IMR-90 (cell line): ENCODE measurements at regions not wholly inside any gene's neighbourhood (a gene's known extent, or its start where the extent isn't known, plus 50 kb on each side); places are given as distances from the start of the nearest gene placed in this dataset.

ENCODE experiments used
- ATAC-seq: fragments of 200-7000 bp; cut with Tn5 transposase; 2 replicates; pipeline ENCODE4 v1.9.1; 2020; ENCODE audit warnings: low read depth, mild to moderate bottlenecking, moderate library complexity
- BruUV-seq: library from RNA; stranded (reverse); fragments of 400-500 nt; replicated peaks from 2 replicates; lab custom pipeline; 2021; lab: Mats Ljungman, UMichigan
- CTCF ChIA-PET: fragments of 300-600 bp; formaldehyde crosslinking; extraction: SDS; loops from one replicate; lab custom pipeline; 2021; ENCODE audit warnings: antibody characterized with exemption; lab: Yijun Ruan, JAX
- POLR2A ChIA-PET: fragments of 300-600 bp; sonication (Branson Sonifier 250); formaldehyde crosslinking; loops from one replicate; lab custom pipeline; 2022; ENCODE audit warnings: antibody characterized with exemption; ENCODE audit not compliant: unreplicated experiment; lab: Charles Lee
- DNase-seq: peaks from one replicate; pipeline ENCODE4 v3.0.0; 2013
- H2AFZ ChIP-seq: replicated peaks from 2 replicates; pipeline ENCODE3; 2013; ENCODE audit warnings: low read length, mild to moderate bottlenecking; ENCODE audit not compliant: poor library complexity
- H2AK5ac ChIP-seq: 2 replicates; pipeline ENCODE4 v1.6.1; 2013; ENCODE audit warnings: low read depth, low read length, inconsistent platforms
- H2AK9ac ChIP-seq: replicated peaks from 2 replicates; pipeline ENCODE3; 2013; ENCODE audit warnings: mild to moderate bottlenecking, low read depth, low read length, moderate library complexity; ENCODE audit not compliant: poor library complexity
- H2BK120ac ChIP-seq: 2 replicates; pipeline ENCODE4 v1.6.1; 2013; ENCODE audit warnings: low read depth, low read length, inconsistent platforms
- H2BK15ac ChIP-seq: 3 replicates; pipeline ENCODE4 v1.6.1; 2013; ENCODE audit warnings: low read depth, low read length, inconsistent platforms
- H2BK20ac ChIP-seq: 2 replicates; pipeline ENCODE4 v1.6.1; 2013; ENCODE audit warnings: low read depth, mild to moderate bottlenecking, inconsistent platforms, low read length, moderate library complexity
- H2BK5ac ChIP-seq: 2 replicates; pipeline ENCODE4 v1.6.1; 2013; ENCODE audit warnings: mild to moderate bottlenecking, low read depth, low read length, inconsistent platforms; ENCODE audit not compliant: poor library complexity, severe bottlenecking
- H3K14ac ChIP-seq: replicated peaks from 2 replicates; pipeline ENCODE4 v1.6.1; 2013; ENCODE audit warnings: low read depth, low read length, inconsistent platforms
- H3K18ac ChIP-seq: 2 replicates; pipeline ENCODE4 v1.6.1; 2013; ENCODE audit warnings: low read depth, low read length, control low read depth
- H3K23ac ChIP-seq: 2 replicates; pipeline ENCODE4 v1.6.1; 2013; ENCODE audit warnings: low read depth, low read length, inconsistent platforms
- H3K27ac ChIP-seq: 2 replicates; pipeline ENCODE4 v1.5.1; 2013; ENCODE audit warnings: mild to moderate bottlenecking, control low read depth, low read length; ENCODE audit not compliant: insufficient read depth
- H3K27me3 ChIP-seq: 2 replicates; pipeline ENCODE4 v1.6.1; 2013; ENCODE audit warnings: low read length; ENCODE audit not compliant: control insufficient read depth, insufficient read depth
- H3K36me3 ChIP-seq: 2 replicates; pipeline ENCODE4 v1.6.1; 2013; ENCODE audit warnings: low read length, mixed read lengths; ENCODE audit not compliant: control insufficient read depth, insufficient read depth
- H3K4ac ChIP-seq: 2 replicates; pipeline ENCODE4 v1.6.1; 2013; ENCODE audit warnings: low read depth, low read length, inconsistent platforms
- H3K4me1 ChIP-seq: 2 replicates; pipeline ENCODE4 v1.6.1; 2013; ENCODE audit warnings: low read length, mixed read lengths; ENCODE audit not compliant: control insufficient read depth, insufficient read depth
- H3K4me2 ChIP-seq: 2 replicates; pipeline ENCODE4 v1.6.1; 2013; ENCODE audit warnings: low read depth, mild to moderate bottlenecking, control low read depth, low read length, moderate library complexity
- H3K4me3 ChIP-seq: 2 replicates; pipeline ENCODE4 v1.5.1; 2013; ENCODE audit warnings: low read depth, mild to moderate bottlenecking, control low read depth, low read length, moderate library complexity; ENCODE audit not compliant: insufficient read depth
- H3K56ac ChIP-seq: 2 replicates; pipeline ENCODE4 v1.6.1; 2013; ENCODE audit warnings: low read length, inconsistent platforms; ENCODE audit not compliant: insufficient read depth; ENCODE audit errors: extremely low read depth
- H3K79me1 ChIP-seq, 2 experiments: 2 replicates each; pipeline ENCODE4 v1.6.1; 2013; ENCODE audit warnings: low read length in 2 of 2, inconsistent platforms in 1 of 2, low read depth in 1 of 2
- H3K9ac ChIP-seq: 2 replicates; pipeline ENCODE4 v1.6.1; 2013; ENCODE audit warnings: low read depth, low read length, control low read depth
- H3K9me1 ChIP-seq: 2 replicates; pipeline ENCODE4 v1.6.1; 2013; ENCODE audit warnings: low read length, inconsistent platforms; ENCODE audit not compliant: insufficient read depth
- H3K9me3 ChIP-seq: 2 replicates; pipeline ENCODE4 v1.6.1; 2013; ENCODE audit warnings: low read length; ENCODE audit not compliant: control insufficient read depth, insufficient read depth
- H4K20me1 ChIP-seq: 2 replicates; pipeline ENCODE4 v1.6.1; 2013; ENCODE audit warnings: low read length, inconsistent platforms; ENCODE audit not compliant: insufficient read depth
- H4K5ac ChIP-seq: 2 replicates; pipeline ENCODE4 v1.6.1; 2013; ENCODE audit warnings: mild to moderate bottlenecking, low read depth, low read length, control low read depth
- H4K8ac ChIP-seq, 2 experiments: 2 replicates each; pipeline ENCODE4 v1.6.1; 2013; ENCODE audit warnings: low read depth in 2 of 2, low read length in 2 of 2, control low read depth in 1 of 2, inconsistent platforms in 1 of 2
- H4K91ac ChIP-seq: 2 replicates; pipeline ENCODE4 v1.6.1; 2013; ENCODE audit warnings: low read depth, low read length, inconsistent platforms; ENCODE audit not compliant: insufficient read depth
- BHLHE40 ChIP-seq: fragments of 150-350 bp; IDR thresholded peaks from 2 replicates; pipeline ENCODE4 v1.6.1; 2016; ENCODE audit warnings: mild to moderate bottlenecking, low read depth, low read length
- CEBPB ChIP-seq: IDR thresholded peaks from 2 replicates; pipeline ENCODE4 v1.6.1; 2012; ENCODE audit warnings: low read depth, low read length, improper control_type of control experiment
- CHD1 ChIP-seq: IDR thresholded peaks from 2 replicates; pipeline ENCODE4 v1.6.1; 2012; ENCODE audit warnings: low read depth, low read length, improper control_type of control experiment
- FOS ChIP-seq: fragments of 150-350 bp; IDR thresholded peaks from 2 replicates; pipeline ENCODE4 v1.6.1; 2016; ENCODE audit warnings: low read depth, low read length
- MAFK ChIP-seq: IDR thresholded peaks from 2 replicates; pipeline ENCODE4 v1.6.1; 2012; ENCODE audit warnings: low read depth, low read length, improper control_type of control experiment
- MAZ ChIP-seq: IDR thresholded peaks from 2 replicates; pipeline ENCODE4 v1.6.1; 2012; ENCODE audit warnings: low read depth, mild to moderate bottlenecking, low read length, improper control_type of control experiment, moderate library complexity, borderline replicate concordance
- MXI1 ChIP-seq: IDR thresholded peaks from 2 replicates; pipeline ENCODE4 v1.6.1; 2012; ENCODE audit warnings: low read depth, mild to moderate bottlenecking, low read length, moderate library complexity, borderline replicate concordance
- NFE2L2 ChIP-seq: fragments of 150-350 bp; IDR thresholded peaks from 2 replicates; pipeline ENCODE4 v1.6.1; 2016; ENCODE audit warnings: low read depth, mild to moderate bottlenecking, low read length
- POLR2A ChIP-seq: IDR thresholded peaks from 2 replicates; pipeline ENCODE4 v1.6.1; 2012; ENCODE audit warnings: mild to moderate bottlenecking, low read depth, low read length
- RAD21 ChIP-seq: IDR thresholded peaks from 2 replicates; pipeline ENCODE4 v1.6.1; 2012; ENCODE audit warnings: low read length, improper control_type of control experiment
- RCOR1 ChIP-seq: IDR thresholded peaks from 2 replicates; pipeline ENCODE4 v1.6.1; 2012; ENCODE audit warnings: mild to moderate bottlenecking, low read length, improper control_type of control experiment; ENCODE audit not compliant: insufficient replicate concordance
- RFX5 ChIP-seq: IDR thresholded peaks from 2 replicates; pipeline ENCODE4 v1.8.0; 2012; ENCODE audit warnings: low read depth, mild to moderate bottlenecking, low read length, moderate library complexity
- SMC3 ChIP-seq: fragments of 150-350 bp; IDR thresholded peaks from 2 replicates; pipeline ENCODE4 v1.6.1; 2016; ENCODE audit warnings: low read depth, mild to moderate bottlenecking, antibody characterized with exemption, low read length, moderate library complexity
- USF2 ChIP-seq: fragments of 150-350 bp; IDR thresholded peaks from 2 replicates; pipeline ENCODE4 v1.6.1; 2017; ENCODE audit warnings: mild to moderate bottlenecking, antibody characterized with exemption, low read length, low read depth
- WGBS, 2 experiments: methylation state at CpG; one replicate each; pipeline versions ENCODE4 v1.1.5 to v1.1.7; 2013; ENCODE audit warnings: missing lambda C conversion rate in 2 of 2; ENCODE audit not compliant: insufficient read length in 1 of 2; ENCODE audit errors: extremely low coverage in 2 of 2; 5-methylcytosine and 5-hydroxymethylcytosine counted together
- dilution Hi-C: fragments of 300-500 bp; cut with HindIII; formaldehyde crosslinking; loops from one replicate; pipeline ENCODE4 v1.14.3; 2018; ENCODE audit warnings: low sequenced_read_pairs; ENCODE audit not compliant: unreplicated experiment
- in situ Hi-C: fragments of 300-500 bp; cut with MboI; formaldehyde crosslinking; loops from 3 replicates; pipeline ENCODE4 v1.14.3; 2019; ENCODE audit warnings: low sequenced_read_pairs, inconsistent platforms, mixed read lengths
- intact Hi-C: fragments of 100-400 bp; cut with micrococcal nuclease; formaldehyde crosslinking; loops from 2 replicates; pipeline ENCODE4 v1.10.0; 2022
- TF ChIP-seq, protein P1 (sequence below): conservative IDR thresholded peaks from 2 replicates; pipeline ENCODE4 v1.5.1; 2012; ENCODE audit warnings: mild to moderate bottlenecking, low read depth, low read length, improper control_type of control experiment
- TF ChIP-seq, protein P2 (sequence below): fragments of 150-350 bp; IDR thresholded peaks from 2 replicates; pipeline ENCODE4 v1.6.1; 2016; ENCODE audit warnings: low read depth, mild to moderate bottlenecking, low read length, moderate library complexity, borderline replicate concordance

DNA sequence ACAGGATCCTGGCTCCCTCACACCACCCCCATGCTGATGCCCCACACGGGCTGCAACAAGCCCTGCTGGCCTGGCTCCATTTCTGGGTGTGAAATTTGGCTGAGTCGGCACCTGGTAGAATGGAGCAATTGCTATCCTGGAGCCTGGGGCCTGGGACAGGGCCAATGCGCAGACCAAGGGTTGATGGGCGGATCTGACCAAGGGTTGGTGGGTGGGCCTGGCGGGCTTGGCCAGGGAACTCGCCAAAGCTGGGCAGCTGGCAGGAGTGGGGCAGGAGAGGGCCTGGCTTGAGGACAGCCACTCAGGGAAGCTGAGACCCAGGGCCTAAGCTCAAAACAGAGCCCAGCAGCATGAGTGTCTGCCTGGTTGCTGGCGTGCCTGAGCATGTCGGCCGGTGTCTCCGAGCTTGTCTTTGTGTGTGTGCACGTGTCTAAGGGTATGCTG, 70.9 kb upstream of the POU3F1 start:
- no peak overlapping the region for H2BK5ac ChIP-seq
- dilution Hi-C loops, result no loop called here
- POLR2A ChIA-PET, result no interaction called here
- no peaks in the 10 kb centered on the region for H3K36me3 ChIP-seq
- no peak overlapping the region for H2AK9ac ChIP-seq
- no peak overlapping the region for H3K9ac ChIP-seq
- no peaks in the 10 kb centered on the region for H3K79me1 ChIP-seq
- no peak for TF ChIP-seq POLR2A
- TF ChIP-seq CEBPB, result no peak
- TF ChIP-seq RFX5, result no peak
- no peak for TF ChIP-seq MXI1
- TF ChIP-seq, protein P1, sequence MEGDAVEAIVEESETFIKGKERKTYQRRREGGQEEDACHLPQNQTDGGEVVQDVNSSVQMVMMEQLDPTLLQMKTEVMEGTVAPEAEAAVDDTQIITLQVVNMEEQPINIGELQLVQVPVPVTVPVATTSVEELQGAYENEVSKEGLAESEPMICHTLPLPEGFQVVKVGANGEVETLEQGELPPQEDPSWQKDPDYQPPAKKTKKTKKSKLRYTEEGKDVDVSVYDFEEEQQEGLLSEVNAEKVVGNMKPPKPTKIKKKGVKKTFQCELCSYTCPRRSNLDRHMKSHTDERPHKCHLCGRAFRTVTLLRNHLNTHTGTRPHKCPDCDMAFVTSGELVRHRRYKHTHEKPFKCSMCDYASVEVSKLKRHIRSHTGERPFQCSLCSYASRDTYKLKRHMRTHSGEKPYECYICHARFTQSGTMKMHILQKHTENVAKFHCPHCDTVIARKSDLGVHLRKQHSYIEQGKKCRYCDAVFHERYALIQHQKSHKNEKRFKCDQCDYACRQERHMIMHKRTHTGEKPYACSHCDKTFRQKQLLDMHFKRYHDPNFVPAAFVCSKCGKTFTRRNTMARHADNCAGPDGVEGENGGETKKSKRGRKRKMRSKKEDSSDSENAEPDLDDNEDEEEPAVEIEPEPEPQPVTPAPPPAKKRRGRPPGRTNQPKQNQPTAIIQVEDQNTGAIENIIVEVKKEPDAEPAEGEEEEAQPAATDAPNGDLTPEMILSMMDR, result no peak
- TF ChIP-seq NFE2L2, result no peak
- TF ChIP-seq FOS, result no peak
- no peak for TF ChIP-seq USF2
- no peak for TF ChIP-seq SMC3
- no peak for TF ChIP-seq RCOR1
- no peak for TF ChIP-seq BHLHE40
- TF ChIP-seq MAZ, result no peak
- TF ChIP-seq, protein P2, sequence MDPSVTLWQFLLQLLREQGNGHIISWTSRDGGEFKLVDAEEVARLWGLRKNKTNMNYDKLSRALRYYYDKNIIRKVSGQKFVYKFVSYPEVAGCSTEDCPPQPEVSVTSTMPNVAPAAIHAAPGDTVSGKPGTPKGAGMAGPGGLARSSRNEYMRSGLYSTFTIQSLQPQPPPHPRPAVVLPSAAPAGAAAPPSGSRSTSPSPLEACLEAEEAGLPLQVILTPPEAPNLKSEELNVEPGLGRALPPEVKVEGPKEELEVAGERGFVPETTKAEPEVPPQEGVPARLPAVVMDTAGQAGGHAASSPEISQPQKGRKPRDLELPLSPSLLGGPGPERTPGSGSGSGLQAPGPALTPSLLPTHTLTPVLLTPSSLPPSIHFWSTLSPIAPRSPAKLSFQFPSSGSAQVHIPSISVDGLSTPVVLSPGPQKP, result no peak
- no peak for TF ChIP-seq CHD1
- TF ChIP-seq MAFK, result no peak
- TF ChIP-seq RAD21, result no peak
- no peak overlapping the region for H3K4ac ChIP-seq
- intact Hi-C loops, result no loop called here
- no peak overlapping the region for H3K18ac ChIP-seq
- no peak for DNase-seq
- H2AK5ac ChIP-seq, result no peak overlapping the region
- no peaks in the 10 kb centered on the region for H3K9me1 ChIP-seq
- no peaks in the 10 kb centered on the region for H4K20me1 ChIP-seq
- peaks cover 2% of the 10 kb centered on the region; the same call in 1 of the 2 replicates for H3K27me3 ChIP-seq
- no peak for ATAC-seq
- H3K23ac ChIP-seq, result no peak overlapping the region
- CTCF ChIA-PET, result no interaction called here
- no peaks in the 10 kb centered on the region for H3K4me1 ChIP-seq
- no peak overlapping the region for H3K56ac ChIP-seq
- no peak overlapping the region for H2AFZ ChIP-seq
- H3K9me3 ChIP-seq, result no peaks in the 10 kb centered on the region
- in situ Hi-C loops, result no loop called here
- no peak overlapping the region for H2BK15ac ChIP-seq
- no peak overlapping the region for H4K91ac ChIP-seq
- H3K14ac ChIP-seq, result no peak overlapping the region
- no CpG with 5 or more reads among the region's 11 CpGs for WGBS, 2 experiments
- H2BK20ac ChIP-seq, result no peak overlapping the region
- H4K5ac ChIP-seq, result no peak overlapping the region
- H3K4me3 ChIP-seq, result no peak overlapping the region
- BruUV-seq, result no TSS peak
- no peak overlapping the region for H3K4me2 ChIP-seq
- H4K8ac ChIP-seq, result no peak overlapping the region
- no peak overlapping the region for H3K27ac ChIP-seq
- no peak overlapping the region for H2BK120ac ChIP-seq
